ENCODE measurements at regions not wholly inside any gene's neighbourhood (a gene's known extent, or its start where the extent isn't known, plus 50 kb on each side); places are given as distances from the start of the nearest gene placed in this dataset.

- no peak overlapping the region for H2AFZ ChIP-seq (ENCODE audit: low read length)
- H4K8ac ChIP-seq (ENCODE audit: extremely low read depth, insufficient read depth, low read length), result no peak overlapping the region
- WGBS, 2 experiments (ENCODE audit: extremely low coverage in 1 of 2, insufficient coverage in 1 of 2, insufficient read length in 1 of 2, insufficient replicate concordance in 2 of 2, low coverage in 1 of 2, low lambda C conversion rate in 2 of 2, missing lambda C conversion rate in 1 of 2), result 82% methylated on average over 2 of the region's 2 CpGs; no CpG with 5 or more reads in 1 of the 2 experiments
- no peak overlapping the region for H3K18ac ChIP-seq (ENCODE audit: extremely low read depth, low read length)
- H2BK15ac ChIP-seq (ENCODE audit: low read length), result no peak overlapping the region
- no peaks in the 10 kb centered on the region for H3K4me1 ChIP-seq (replicated peaks in 1 of 4; ENCODE audit: control insufficient read depth in 3 of 4, insufficient read depth in 4 of 4, low read length in 3 of 4)
- FAIRE-seq (no peak), DNase-seq (ENCODE audit: low read depth in 1 of 2, low spot score in 2 of 2) (no peak)
- CTCF ChIA-PET (ENCODE audit: partially characterized antibody), result no interaction called here
- H4K5ac ChIP-seq (ENCODE audit: insufficient read length, low read depth, low read length), result no peak overlapping the region
- no peak overlapping the region for H3K27ac ChIP-seq (ENCODE audit: low read depth, low read length)
- no peak overlapping the region for H4K91ac ChIP-seq (replicated peaks; ENCODE audit: insufficient read length, low read length)
- H3K56ac ChIP-seq (replicated peaks; ENCODE audit: insufficient read length, low read depth, low read length), result no peak overlapping the region
- H3K36me3 ChIP-seq (ENCODE audit: control insufficient read depth in 2 of 4, insufficient read depth in 4 of 4, low read length in 3 of 4), result no peaks in the 10 kb centered on the region
- H3K4me2 ChIP-seq (ENCODE audit: insufficient read depth in 1 of 2, low read depth in 2 of 2, low read length in 2 of 2), result no peak overlapping the region
- no peak overlapping the region for H2BK20ac ChIP-seq (ENCODE audit: low read length)
- H3K9ac ChIP-seq (replicated peaks in 1 of 4; ENCODE audit: extremely low read depth in 1 of 4, low read depth in 3 of 4, low read length in 3 of 4), result no peak overlapping the region
- no peaks in the 10 kb centered on the region for H4K20me1 ChIP-seq (replicated peaks in 1 of 2; ENCODE audit: control insufficient read depth in 1 of 2, insufficient read depth in 2 of 2, low read length in 2 of 2)
- no peak overlapping the region for H2AK5ac ChIP-seq (ENCODE audit: low read depth, low read length)
- no peak overlapping the region for H2BK120ac ChIP-seq (replicated peaks; ENCODE audit: low read depth, low read length)
- POLR2A ChIA-PET (ENCODE audit: partially characterized antibody), result no interaction called here
- no peak overlapping the region for H3K4me3 ChIP-seq (ENCODE audit: extremely low read depth in 1 of 4, insufficient read depth in 2 of 4, low read depth in 3 of 4, low read length in 4 of 4)
- no peak overlapping the region for H2BK5ac ChIP-seq (ENCODE audit: low read depth, low read length)
- H3K23me2 ChIP-seq (ENCODE audit: low read depth, low read length), result no peaks in the 10 kb centered on the region
- H3K9me3 ChIP-seq (ENCODE audit: insufficient read depth in 2 of 2, low read depth in 1 of 2, low read length in 1 of 2), result 0 out of 4 replicates have a peak, but pooled peaks cover 0 to 3% of the 10 kb centered on the region in 2 experiments
- H2BK12ac ChIP-seq (ENCODE audit: low read depth, low read length), result no peak overlapping the region
- H3K27me3 ChIP-seq (replicated peaks in 1 of 4; ENCODE audit: control insufficient read depth in 3 of 4, extremely low read depth in 1 of 4, insufficient read depth in 3 of 4, low read length in 3 of 4), result no peaks in the 10 kb centered on the region
- H3K23ac ChIP-seq (ENCODE audit: insufficient read length), result no peak overlapping the region
- no peaks in the 10 kb centered on the region for H3K79me2 ChIP-seq (ENCODE audit: control insufficient read depth in 1 of 2, insufficient read depth in 2 of 2, low read length in 2 of 2)
- no peak overlapping the region for H3K14ac ChIP-seq (ENCODE audit: insufficient read length)
- H3K79me1 ChIP-seq (ENCODE audit: low read depth, low read length), result no peaks in the 10 kb centered on the region
- no peak overlapping the region for H3K4ac ChIP-seq (replicated peaks; ENCODE audit: insufficient read length, low read depth, low read length)
- TF ChIP-seq CHD7 (IDR thresholded peaks at IDR 0.05; ENCODE audit: insufficient replicate concordance, low read length), result no peak
These were observed 416.1 kb downstream of the NEBL start for GRCh38 chr10:20481054-20481453.

Measured in H1 (cell line).